ENCODE measurements at regions not wholly inside any gene's neighbourhood (a gene's known extent, or its start where the extent isn't known, plus 50 kb on each side); places are given as distances from the start of the nearest gene placed in this dataset.

- Histone ChIP-seq H3K27ac (ENCODE audit: low read depth in 1 of 2, low read length in 2 of 2) (no peak overlapping the region), H3K4me1 (ENCODE audit: control insufficient read depth in 4 of 4, insufficient read depth in 4 of 4, low read length in 3 of 4) (peaks cover 0 to 3% (median 0%) of the 10 kb centered on the region in 4 donors), H3K9me3 (ENCODE audit: control insufficient read depth in 4 of 4, low read length in 3 of 4) (no peaks in the 10 kb centered on the region), H3K27me3 (ENCODE audit: control insufficient read depth in 4 of 4, insufficient read depth in 4 of 4, low read length in 3 of 4) (no peaks in the 10 kb centered on the region), H3K4me3 (ENCODE audit: low read depth in 1 of 3, low read length in 3 of 3) (no peak overlapping the region), H3K9ac (ENCODE audit: low read depth in 1 of 2, low read length in 2 of 2) (no peak overlapping the region), H3K36me3 (ENCODE audit: control insufficient read depth in 4 of 4, insufficient read depth in 3 of 4, low read depth in 1 of 4, low read length in 3 of 4) (no peaks in the 10 kb centered on the region)
- 69% methylated on average over 2 of the region's 2 CpGs for WGBS
- no peak for DNase-seq (ENCODE audit: low spot score)
- no peak for TF ChIP-seq RAD21 (IDR thresholded peaks at IDR 0.05)
- no peak for TF ChIP-seq RXRA (IDR thresholded peaks at IDR 0.05)
- TF ChIP-seq HNF4A (conservative IDR thresholded peaks at IDR 0.05), result no peak
Measured at GRCh38 chr6:122114717-122115116, 284.7 kb upstream of the HSF2 start.

GRCh38 chr6:122116119-122116834 lies 283.2 kb upstream of the HSF2 start:
- no peak for DNase-seq (ENCODE audit: low spot score)
- peaks cover 0 to 3% (median 0%) of the 10 kb centered on the region in 4 donors for H3K4me1 ChIP-seq (ENCODE audit: control insufficient read depth in 4 of 4, insufficient read depth in 4 of 4, low read length in 3 of 4)
- no peaks in the 10 kb centered on the region for H3K36me3 ChIP-seq (ENCODE audit: control insufficient read depth in 4 of 4, insufficient read depth in 3 of 4, low read depth in 1 of 4, low read length in 3 of 4)
- no peaks in the 10 kb centered on the region for H3K9me3 ChIP-seq (ENCODE audit: control insufficient read depth in 4 of 4, low read length in 3 of 4)
- WGBS, result 50% methylated on average over 5 of the region's 5 CpGs
- H3K9ac ChIP-seq (ENCODE audit: low read depth in 1 of 2, low read length in 2 of 2), result no peak overlapping the region
- H3K27me3 ChIP-seq (ENCODE audit: control insufficient read depth in 4 of 4, insufficient read depth in 4 of 4, low read length in 3 of 4), result no peaks in the 10 kb centered on the region
- TF ChIP-seq RXRA (IDR thresholded peaks at IDR 0.05) (no peak), JUND (IDR thresholded peaks at IDR 0.05) (no peak), FOXA1 (IDR thresholded peaks at IDR 0.05) (no peak), HNF4G (IDR thresholded peaks at IDR 0.05) (no peak), NR2F2 (IDR thresholded peaks at IDR 0.05) (no peak), RAD21 (IDR thresholded peaks at IDR 0.05) (no peak), CTCF (IDR thresholded peaks at IDR 0.05; ENCODE audit: low read depth, low read length, missing input control) (no peak), MAX (IDR thresholded peaks at IDR 0.05) (no peak), FOXA2 (IDR thresholded peaks at IDR 0.05) (no peak), ZBTB33 (IDR thresholded peaks at IDR 0.05) (no peak), EGR1 (IDR thresholded peaks at IDR 0.05; ENCODE audit: low read depth in 2 of 2) (no peak), SP1 (IDR thresholded peaks at IDR 0.05) (no peak), GABPA (IDR thresholded peaks at IDR 0.05 in 1 of 2, conservative IDR thresholded peaks at IDR 0.05 in 1 of 2) (no peak), REST (IDR thresholded peaks at IDR 0.05) (no peak)
- H3K4me3 ChIP-seq (ENCODE audit: low read depth in 1 of 3, low read length in 3 of 3), result no peak overlapping the region
- H3K27ac ChIP-seq (ENCODE audit: low read depth in 1 of 2, low read length in 2 of 2), result no peak overlapping the region

Measured in liver (tissue), 8 donors.